ENCODE measurements at regions not wholly inside any gene's neighbourhood (a gene's known extent, or its start where the extent isn't known, plus 50 kb on each side); places are given as distances from the start of the nearest gene placed in this dataset.

DNA sequence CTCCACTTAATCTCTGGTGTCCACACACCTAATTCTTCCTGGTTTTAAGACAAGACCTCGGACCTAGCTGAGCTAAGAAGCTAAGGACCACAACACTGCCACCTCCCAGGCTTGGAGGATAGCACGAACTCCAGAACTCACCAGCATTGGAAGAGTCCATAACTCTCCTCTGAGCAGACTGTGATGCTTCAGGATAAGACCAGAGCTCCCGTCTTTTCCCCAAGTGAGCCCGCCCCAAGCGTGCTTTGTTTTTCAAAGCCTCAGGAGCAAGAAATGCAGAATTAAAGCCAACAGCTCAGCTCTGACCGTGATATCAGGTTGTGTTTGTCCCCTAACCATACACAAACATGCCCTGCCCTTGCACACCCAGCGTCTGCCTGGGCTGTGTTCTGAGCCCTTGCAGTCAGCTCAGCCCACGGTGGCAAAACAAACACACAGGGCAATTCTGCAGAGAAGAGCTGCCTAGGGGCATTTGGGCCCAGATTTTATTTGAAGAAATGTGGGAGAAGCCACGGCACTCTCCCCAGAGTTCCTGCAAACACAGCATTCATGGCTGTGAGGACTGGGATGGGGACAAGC, 145.4 kb downstream of the WDR11 start:
- no peak overlapping the region for H3K27ac Mint-ChIP-seq (ENCODE audit: unreplicated experiment)
- CTCF ChIA-PET, result interaction anchor here (0.6 to 0.8 kb wide), 4 partner anchors 26 to 125 kb away, joined by 3 to 4 read pairs (median 4); no protein-coding TSS in a partner anchor
- no peaks in the 10 kb centered on the region for H3K27me3 ChIP-seq (replicated peaks; ENCODE audit: control insufficient read depth, insufficient read depth, low read length)
- TF ChIP-seq, protein P1, sequence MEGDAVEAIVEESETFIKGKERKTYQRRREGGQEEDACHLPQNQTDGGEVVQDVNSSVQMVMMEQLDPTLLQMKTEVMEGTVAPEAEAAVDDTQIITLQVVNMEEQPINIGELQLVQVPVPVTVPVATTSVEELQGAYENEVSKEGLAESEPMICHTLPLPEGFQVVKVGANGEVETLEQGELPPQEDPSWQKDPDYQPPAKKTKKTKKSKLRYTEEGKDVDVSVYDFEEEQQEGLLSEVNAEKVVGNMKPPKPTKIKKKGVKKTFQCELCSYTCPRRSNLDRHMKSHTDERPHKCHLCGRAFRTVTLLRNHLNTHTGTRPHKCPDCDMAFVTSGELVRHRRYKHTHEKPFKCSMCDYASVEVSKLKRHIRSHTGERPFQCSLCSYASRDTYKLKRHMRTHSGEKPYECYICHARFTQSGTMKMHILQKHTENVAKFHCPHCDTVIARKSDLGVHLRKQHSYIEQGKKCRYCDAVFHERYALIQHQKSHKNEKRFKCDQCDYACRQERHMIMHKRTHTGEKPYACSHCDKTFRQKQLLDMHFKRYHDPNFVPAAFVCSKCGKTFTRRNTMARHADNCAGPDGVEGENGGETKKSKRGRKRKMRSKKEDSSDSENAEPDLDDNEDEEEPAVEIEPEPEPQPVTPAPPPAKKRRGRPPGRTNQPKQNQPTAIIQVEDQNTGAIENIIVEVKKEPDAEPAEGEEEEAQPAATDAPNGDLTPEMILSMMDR (IDR thresholded peaks at IDR 0.05; ENCODE audit: insufficient read depth in 1 of 2, low read depth in 1 of 2, low read length in 1 of 2, severe bottlenecking in 1 of 2, unreplicated experiment in 1 of 2), result no peak
- intact Hi-C loops (cut with micrococcal nuclease; ENCODE audit: unreplicated experiment), result loop anchor here (1.0 kb wide), 1 partner anchor 53 kb away; no protein-coding TSS in a partner anchor
- H3K36me3 Mint-ChIP-seq (ENCODE audit: insufficient read depth, unreplicated experiment), result no peaks in the 10 kb centered on the region
- H3K36me3 ChIP-seq (ENCODE audit: control insufficient read depth, insufficient read depth, low read length), result no peaks in the 10 kb centered on the region
- no peaks in the 10 kb centered on the region for H3K4me1 ChIP-seq
- H3K9me3 ChIP-seq, result peaks cover 29% of the 10 kb centered on the region
- peaks cover 25% of the 10 kb centered on the region for H3K9me3 Mint-ChIP-seq (ENCODE audit: unreplicated experiment)
- POLR2A ChIA-PET, result no interaction called here
- no peak for DNase-seq
- no peaks in the 10 kb centered on the region for H3K27me3 Mint-ChIP-seq (ENCODE audit: insufficient read depth, unreplicated experiment)
- H3K4me1 Mint-ChIP-seq (ENCODE audit: low read depth, unreplicated experiment), result no peaks in the 10 kb centered on the region
- H3K4me3 Mint-ChIP-seq (ENCODE audit: unreplicated experiment), result no peak overlapping the region
- no peak overlapping the region for H3K4me3 ChIP-seq (ENCODE audit: low read depth, low read length)
- BruUV-seq (replicated peaks), result no TSS peak

DNA sequence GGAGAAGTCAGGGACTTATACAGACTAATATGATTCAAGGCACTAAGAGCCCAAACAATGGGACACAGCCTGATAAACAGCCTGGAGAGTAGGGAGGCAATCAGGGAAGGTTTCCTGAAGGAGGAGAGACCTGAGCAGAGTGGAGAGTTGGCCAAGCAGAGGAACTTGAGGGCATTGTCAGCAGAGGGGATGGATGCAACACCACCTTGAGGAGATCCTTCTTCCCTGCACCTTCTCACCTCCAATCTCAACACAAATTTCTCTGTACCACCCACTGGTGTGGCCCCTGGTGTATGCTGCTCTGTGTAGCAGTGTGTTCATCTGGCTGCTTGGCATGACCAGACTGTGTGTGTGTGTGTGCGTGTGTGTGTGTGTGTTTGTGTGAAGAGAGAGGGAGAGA, 146.2 kb downstream of the WDR11 start:
- no peaks in the 10 kb centered on the region for H3K27me3 Mint-ChIP-seq (ENCODE audit: insufficient read depth, unreplicated experiment)
- no peaks in the 10 kb centered on the region for H3K4me1 ChIP-seq
- CTCF ChIA-PET, result interaction anchor here (0.8 kb wide), 1 partner anchor 27 kb away, joined by 4 read pairs; no protein-coding TSS in a partner anchor
- H3K36me3 ChIP-seq (ENCODE audit: control insufficient read depth, insufficient read depth, low read length), result no peaks in the 10 kb centered on the region
- DNase-seq, result no peak
- TF ChIP-seq, protein P1 (IDR thresholded peaks at IDR 0.05; ENCODE audit: insufficient read depth in 1 of 2, low read depth in 1 of 2, low read length in 1 of 2, severe bottlenecking in 1 of 2, unreplicated experiment in 1 of 2), result no peak
- intact Hi-C loops (cut with micrococcal nuclease; ENCODE audit: unreplicated experiment), result loop anchor here (1.0 kb wide), 1 partner anchor 54 kb away; no protein-coding TSS in a partner anchor
- H3K4me1 Mint-ChIP-seq (ENCODE audit: low read depth, unreplicated experiment), result peaks cover 6% of the 10 kb centered on the region
- H3K27ac Mint-ChIP-seq (ENCODE audit: unreplicated experiment), result no peak overlapping the region
- no peaks in the 10 kb centered on the region for H3K27me3 ChIP-seq (replicated peaks; ENCODE audit: control insufficient read depth, insufficient read depth, low read length)
- peaks cover 33% of the 10 kb centered on the region for H3K9me3 Mint-ChIP-seq (ENCODE audit: unreplicated experiment)
- BruUV-seq (replicated peaks), result no TSS peak
- H3K4me3 ChIP-seq (ENCODE audit: low read depth, low read length), result no peak overlapping the region
- no peaks in the 10 kb centered on the region for H3K36me3 Mint-ChIP-seq (ENCODE audit: insufficient read depth, unreplicated experiment)
- POLR2A ChIA-PET, result no interaction called here
- no peak overlapping the region for H3K4me3 Mint-ChIP-seq (ENCODE audit: unreplicated experiment)
- peaks cover 23% of the 10 kb centered on the region for H3K9me3 ChIP-seq

DNA sequence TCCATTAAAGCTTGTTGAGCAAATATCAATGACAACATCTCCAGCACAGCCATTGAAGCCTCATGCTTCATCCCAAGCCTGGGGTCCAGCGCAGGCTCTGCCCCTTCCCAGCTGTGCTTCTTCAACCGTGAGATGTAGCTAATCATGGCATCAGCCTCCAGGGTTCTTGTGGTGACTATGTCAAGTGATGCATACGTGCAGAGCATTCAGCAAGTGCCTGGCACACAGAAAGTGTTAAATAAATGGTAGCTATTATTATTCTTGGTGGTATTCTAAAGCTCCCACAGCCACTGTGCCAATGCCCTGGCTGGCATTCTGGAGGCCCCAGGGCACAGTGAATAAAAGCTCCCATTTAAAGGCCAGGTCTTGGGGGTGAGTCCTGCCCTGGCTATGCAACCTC, 146.6 kb downstream of the WDR11 start:
- BruUV-seq (replicated peaks), result no TSS peak
- H3K9me3 Mint-ChIP-seq (ENCODE audit: unreplicated experiment), result peaks cover 36% of the 10 kb centered on the region
- Histone ChIP-seq H3K9me3 (peaks cover 19% of the 10 kb centered on the region), H3K27me3 (replicated peaks; ENCODE audit: control insufficient read depth, insufficient read depth, low read length) (no peaks in the 10 kb centered on the region), H3K4me1 (peaks cover under 1% of the 10 kb centered on the region; the same call in 1 of the 2 replicates), H3K36me3 (ENCODE audit: control insufficient read depth, insufficient read depth, low read length) (no peaks in the 10 kb centered on the region), H3K4me3 (ENCODE audit: low read depth, low read length) (no peak overlapping the region)
- POLR2A ChIA-PET, result no interaction called here
- H3K36me3 Mint-ChIP-seq (ENCODE audit: insufficient read depth, unreplicated experiment), result no peaks in the 10 kb centered on the region
- H3K27ac Mint-ChIP-seq (ENCODE audit: unreplicated experiment), result no peak overlapping the region
- no peaks in the 10 kb centered on the region for H3K27me3 Mint-ChIP-seq (ENCODE audit: insufficient read depth, unreplicated experiment)
- intact Hi-C loops (cut with micrococcal nuclease; ENCODE audit: unreplicated experiment), result loop anchor here (1.0 kb wide), 1 partner anchor 54 kb away; no protein-coding TSS in a partner anchor
- TF ChIP-seq, protein P1 (IDR thresholded peaks at IDR 0.05; ENCODE audit: insufficient read depth in 1 of 2, low read depth in 1 of 2, low read length in 1 of 2, severe bottlenecking in 1 of 2, unreplicated experiment in 1 of 2), result no peak
- DNase-seq, result no peak
- CTCF ChIA-PET, result no interaction called here
- no peak overlapping the region for H3K4me3 Mint-ChIP-seq (ENCODE audit: unreplicated experiment)
- peaks cover 11% of the 10 kb centered on the region for H3K4me1 Mint-ChIP-seq (ENCODE audit: low read depth, unreplicated experiment)
